GM21576 (cell line): ENCODE measurements at regions not wholly inside any gene's neighbourhood (a gene's known extent, or its start where the extent isn't known, plus 50 kb on each side); places are given as distances from the start of the nearest gene placed in this dataset.
"Not testable (repeated sequence)": the region's sequence is repeated elsewhere in the genome, so short reads cannot be mapped to it uniquely, and the experiment has no call there.

Experiments used
- ATAC-seq: cut with Tn5 transposase; IDR thresholded peaks from one replicate; pipeline ENCODE4 v1.9.1; 2021; ENCODE audit warnings: mild to moderate bottlenecking, moderate library complexity; ENCODE audit not compliant: unreplicated experiment

- no peak for ATAC-seq
Measured at GRCh38 chr6:126664271-126664670, 324.4 kb downstream of the CENPW start.

GRCh38 chr6:126665551-126665950 lies 325.6 kb downstream of the CENPW start:
- ATAC-seq = no peak

GRCh38 chr6:126667071-126667470 lies 327.2 kb downstream of the CENPW start:
- ATAC-seq = no peak

- no peak for ATAC-seq
Measured at GRCh38 chr6:126667728-126668127, 327.8 kb downstream of the CENPW start.

GRCh38 chr6:126672649-126673048 lies 332.7 kb downstream of the CENPW start:
- ATAC-seq = peak; percentile 79

GRCh38 chr6:126673749-126674148 lies 333.8 kb downstream of the CENPW start:
- not testable (repeated sequence) for ATAC-seq

GRCh38 chr6:126682440-126682839 lies 342.5 kb downstream of the CENPW start:
- no peak for ATAC-seq

- no peak for ATAC-seq
Measured at GRCh38 chr6:126685182-126685581, 345.3 kb downstream of the CENPW start.

GRCh38 chr6:126696921-126697693 lies 357.2 kb downstream of the CENPW start:
- ATAC-seq = no peak

- no peak for ATAC-seq
Measured at GRCh38 chr6:126698732-126699240, 358.9 kb downstream of the CENPW start.

- peak; percentile 63 for ATAC-seq
Measured at GRCh38 chr6:126701676-126702560, 362.0 kb downstream of the CENPW start.

GRCh38 chr6:126716032-126716431 lies 376.1 kb downstream of the CENPW start:
- no peak for ATAC-seq

- ATAC-seq = no peak
Measured at GRCh38 chr6:126716826-126717509, 377.1 kb downstream of the CENPW start.

GRCh38 chr6:126718600-126719327 lies 378.8 kb downstream of the CENPW start:
- ATAC-seq = peak; percentile 97

- ATAC-seq = no peak
Measured at GRCh38 chr6:126720304-126720703, 380.4 kb downstream of the CENPW start.

GRCh38 chr6:126721581-126722160 lies 381.8 kb downstream of the CENPW start:
- ATAC-seq = no peak

GRCh38 chr6:126722411-126722810 lies 382.5 kb downstream of the CENPW start:
- ATAC-seq = no peak

GRCh38 chr6:126723541-126724170 lies 383.7 kb downstream of the CENPW start:
- ATAC-seq = no peak

GRCh38 chr6:126724821-126725220 lies 384.9 kb downstream of the CENPW start:
- ATAC-seq = no peak

- ATAC-seq = not testable (repeated sequence)
Measured at GRCh38 chr6:126726454-126726853, 386.5 kb downstream of the CENPW start.
